ENCODE measurements at regions not wholly inside any gene's neighbourhood (a gene's known extent, or its start where the extent isn't known, plus 50 kb on each side); places are given as distances from the start of the nearest gene placed in this dataset.

DNA sequence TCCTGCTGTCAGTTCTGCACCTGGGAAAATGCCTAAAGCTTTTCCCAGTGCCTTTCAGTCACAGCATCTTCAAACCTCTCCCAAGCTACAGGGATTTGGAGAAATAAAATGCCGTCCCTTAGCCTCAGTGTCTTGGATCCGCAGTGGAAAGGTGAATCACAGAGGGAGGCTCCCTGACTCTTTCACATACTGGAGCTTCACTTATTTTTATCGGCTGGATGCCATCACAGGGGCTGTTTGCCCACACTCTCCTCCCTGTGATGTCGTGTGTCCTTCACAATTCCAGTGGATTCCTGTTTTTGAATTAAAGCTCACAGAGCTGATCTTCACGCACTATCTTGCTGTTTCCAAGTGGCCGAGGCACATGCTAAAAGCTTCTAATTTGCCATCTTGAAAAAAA, 1303.1 kb upstream of the DDX18 start:
- TF ChIP-seq, protein P1, sequence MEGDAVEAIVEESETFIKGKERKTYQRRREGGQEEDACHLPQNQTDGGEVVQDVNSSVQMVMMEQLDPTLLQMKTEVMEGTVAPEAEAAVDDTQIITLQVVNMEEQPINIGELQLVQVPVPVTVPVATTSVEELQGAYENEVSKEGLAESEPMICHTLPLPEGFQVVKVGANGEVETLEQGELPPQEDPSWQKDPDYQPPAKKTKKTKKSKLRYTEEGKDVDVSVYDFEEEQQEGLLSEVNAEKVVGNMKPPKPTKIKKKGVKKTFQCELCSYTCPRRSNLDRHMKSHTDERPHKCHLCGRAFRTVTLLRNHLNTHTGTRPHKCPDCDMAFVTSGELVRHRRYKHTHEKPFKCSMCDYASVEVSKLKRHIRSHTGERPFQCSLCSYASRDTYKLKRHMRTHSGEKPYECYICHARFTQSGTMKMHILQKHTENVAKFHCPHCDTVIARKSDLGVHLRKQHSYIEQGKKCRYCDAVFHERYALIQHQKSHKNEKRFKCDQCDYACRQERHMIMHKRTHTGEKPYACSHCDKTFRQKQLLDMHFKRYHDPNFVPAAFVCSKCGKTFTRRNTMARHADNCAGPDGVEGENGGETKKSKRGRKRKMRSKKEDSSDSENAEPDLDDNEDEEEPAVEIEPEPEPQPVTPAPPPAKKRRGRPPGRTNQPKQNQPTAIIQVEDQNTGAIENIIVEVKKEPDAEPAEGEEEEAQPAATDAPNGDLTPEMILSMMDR (tag by site-specific recombination; IDR thresholded peaks at IDR 0.05), result no peak
- TF ChIP-seq, protein P2, sequence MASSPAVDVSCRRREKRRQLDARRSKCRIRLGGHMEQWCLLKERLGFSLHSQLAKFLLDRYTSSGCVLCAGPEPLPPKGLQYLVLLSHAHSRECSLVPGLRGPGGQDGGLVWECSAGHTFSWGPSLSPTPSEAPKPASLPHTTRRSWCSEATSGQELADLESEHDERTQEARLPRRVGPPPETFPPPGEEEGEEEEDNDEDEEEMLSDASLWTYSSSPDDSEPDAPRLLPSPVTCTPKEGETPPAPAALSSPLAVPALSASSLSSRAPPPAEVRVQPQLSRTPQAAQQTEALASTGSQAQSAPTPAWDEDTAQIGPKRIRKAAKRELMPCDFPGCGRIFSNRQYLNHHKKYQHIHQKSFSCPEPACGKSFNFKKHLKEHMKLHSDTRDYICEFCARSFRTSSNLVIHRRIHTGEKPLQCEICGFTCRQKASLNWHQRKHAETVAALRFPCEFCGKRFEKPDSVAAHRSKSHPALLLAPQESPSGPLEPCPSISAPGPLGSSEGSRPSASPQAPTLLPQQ (tag by site-specific recombination; IDR thresholded peaks at IDR 0.05), result no peak
- no peak for TF ChIP-seq ZNF629 (tag by site-specific recombination; IDR thresholded peaks at IDR 0.05)
- TF ChIP-seq, protein P3, sequence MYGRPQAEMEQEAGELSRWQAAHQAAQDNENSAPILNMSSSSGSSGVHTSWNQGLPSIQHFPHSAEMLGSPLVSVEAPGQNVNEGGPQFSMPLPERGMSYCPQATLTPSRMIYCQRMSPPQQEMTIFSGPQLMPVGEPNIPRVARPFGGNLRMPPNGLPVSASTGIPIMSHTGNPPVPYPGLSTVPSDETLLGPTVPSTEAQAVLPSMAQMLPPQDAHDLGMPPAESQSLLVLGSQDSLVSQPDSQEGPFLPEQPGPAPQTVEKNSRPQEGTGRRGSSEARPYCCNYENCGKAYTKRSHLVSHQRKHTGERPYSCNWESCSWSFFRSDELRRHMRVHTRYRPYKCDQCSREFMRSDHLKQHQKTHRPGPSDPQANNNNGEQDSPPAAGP (tag by site-specific recombination; IDR thresholded peaks at IDR 0.05), result no peak
- TF ChIP-seq YY1 (tag by site-specific recombination; IDR thresholded peaks at IDR 0.05), result no peak

Measured in HEK293 (cell line).